Heart left ventricle (tissue), 16 donors: ENCODE measurements at regions not wholly inside any gene's neighbourhood (a gene's known extent, or its start where the extent isn't known, plus 50 kb on each side); places are given as distances from the start of the nearest gene placed in this dataset.
A peak's percentile ranks its signal among the peaks of the same experiment; 100 is the strongest.

ENCODE experiments used
- ATAC-seq, 4 donors: fragments of 200-7000 bp; cut with Tn5 transposase; one replicate each; pipeline ENCODE4 v1.9.1; 2020 to 2022; ENCODE audit warnings: moderate library complexity in 4 of 4, mild to moderate bottlenecking in 3 of 4, moderate number of reproducible peaks in 1 of 4
- DNase-seq, 5 donors: peaks; one replicate each; pipeline ENCODE4 v3.0.0-alpha.2; 2020
- H3K27ac ChIP-seq, 12 donors: fragments of 200-600 bp; sonication (generic) in 4 of 12; one replicate each; pipeline versions ENCODE4 v1.5.0 to v1.8.0; 2016 to 2022; ENCODE audit warnings: mild to moderate bottlenecking in 2 of 12
- H3K27me3 ChIP-seq, 9 donors: fragments of 200-600 bp; sonication (generic) in 2 of 9; one replicate each; pipeline versions ENCODE4 v1.5.1 to v1.8.0; 2016 to 2022; ENCODE audit warnings: mild to moderate bottlenecking in 3 of 9
- H3K36me3 ChIP-seq, 9 donors: fragments of 200-600 bp; sonication (generic) in 2 of 9; one replicate each; pipeline versions ENCODE4 v1.5.0 to v1.8.0; 2018 to 2022; ENCODE audit warnings: mild to moderate bottlenecking in 2 of 9
- H3K4me1 ChIP-seq, 12 donors: fragments of 200-600 bp; sonication (generic) in 4 of 12; one replicate each; pipeline versions ENCODE4 v1.5.0 to v1.8.0; 2016 to 2022; ENCODE audit warnings: mild to moderate bottlenecking in 3 of 12
- H3K4me3 ChIP-seq, 12 donors: fragments of 200-600 bp; sonication (generic) in 4 of 12; one replicate each; pipeline versions ENCODE4 v1.5.0 to v1.8.0; 2017 to 2022; ENCODE audit warnings: mild to moderate bottlenecking in 9 of 12, moderate library complexity in 4 of 12
- H3K9me3 ChIP-seq, 12 donors: fragments of 200-600 bp; sonication (generic) in 4 of 12; one replicate each; pipeline versions ENCODE4 v1.5.0 to v1.8.0; 2016 to 2022; ENCODE audit warnings: mild to moderate bottlenecking in 1 of 12
- CTCF ChIP-seq, 12 donors: fragments of 200-600 bp; sonication (generic) in 4 of 12; IDR thresholded peaks; one replicate each; pipeline versions ENCODE4 v1.5.0 to v1.8.0; 2018 to 2022; ENCODE audit warnings: antibody characterized with exemption in 12 of 12, mild to moderate bottlenecking in 5 of 12
- POLR2A ChIP-seq, 2 donors: fragments of 450-650 bp; IDR thresholded peaks; one replicate each; pipeline ENCODE4 v1.6.1; 2017; ENCODE audit warnings: antibody characterized with exemption in 2 of 2, mild to moderate bottlenecking in 2 of 2, moderate library complexity in 2 of 2
- WGBS, 4 donors: extraction: QIAGEN DNeasy Blood & Tissue Kit in 2 of 4; methylation state at CpG; one replicate each; pipeline versions ENCODE4 v1.1.5 to v1.1.7; 2013 to 2018; 5-methylcytosine and 5-hydroxymethylcytosine counted together
- intact Hi-C, 10 donors: fragments of 100-400 bp; cut with DNase I; formaldehyde crosslinking; loops; one replicate each; pipeline versions ENCODE4 v1.11.1 to v1.14.2; 2022
- donor health status: ischemic (EF 13 %, LVEDD 7.1; RV severe dilation, severe dysfunction).
- donor health status: healthy with polysubstance abuse.
- donor health status: DM: no; HTN: yes; CAD: no.
- donor health status: DM: no; HTN: no; CAD: no.
- donor health status: ischemic (EF 25% LVEDD 6.9; RV normal size, moderate dysfunction).
- donor health status: ischemic (EF 25% LVEDD 5.7; RV mildly dilated, moderate dysfunction).
- donor health status: healthy.
- donor health status: DM: yes; HTN: yes; CAD: no.
- donor health status: ischemic (EF 35%, LVEDD 5.7; RV mildly dilated, moderate dysfunction).
- donor health status: nonischemic (EF 11% LVEDD 7.7; RV severe dilation, severe dysfunction).
- donor health status: DM: yes; HTN: yes; CAD: no.
- donor health status: PGD.
- donor health status: ischemic (EF 29% LVEDD 5.4; RV normal size, mild dysfunction).
- donor health status: nonischemic (EF 23%, LVEDD 6.1; RV moderate dilation, normal function).

GRCh38 chr3:159866201-159866746 is 122.4 kb upstream of the IL12A start:
- ATAC-seq = peak in 2 of 4 donors; percentile 42 to 44
- Histone ChIP-seq H3K36me3 (peaks cover 0 to 26% (median 3%) of the 10 kb centered on the region in 9 donors), H3K4me1 (peaks cover 3 to 70% (median 46%) of the 10 kb centered on the region in 12 donors)

GRCh38 chr3:159867372-159867771 is 121.3 kb upstream of the IL12A start:
- peaks cover 0 to 26% (median 3%) of the 10 kb centered on the region in 9 donors for H3K36me3 ChIP-seq
- H3K4me3 ChIP-seq = no peak overlapping the region
- WGBS, 4 donors = 71 to 76% (median 73%) methylated on average over 2 of the region's 2 CpGs
- DNase-seq = no peak
- peak in 2 of 4 donors; percentile 10 to 31 for ATAC-seq
- H3K27me3 ChIP-seq = no peaks in the 10 kb centered on the region
- TF ChIP-seq CTCF (IDR thresholded peaks at IDR 0.05) (no peak), POLR2A (IDR thresholded peaks at IDR 0.05) (no peak)
- intact Hi-C loops = no loop called here
- H3K9me3 ChIP-seq = peaks cover 0 to 8% (median 0%) of the 10 kb centered on the region in 12 donors
- peak overlapping the region in 11 of 12 donors; percentile 6 to 82 (median 25) for H3K27ac ChIP-seq
- peaks cover 3 to 71% (median 43%) of the 10 kb centered on the region in 12 donors for H3K4me1 ChIP-seq

More at GRCh38 chr3:159866201-159866746, 122.4 kb upstream of the IL12A start:
- H3K9me3 ChIP-seq = peaks cover 0 to 8% (median 0%) of the 10 kb centered on the region in 12 donors
- intact Hi-C loops = no loop called here
- WGBS, 4 donors = 29 to 38% (median 33%) methylated on average over 5 of the region's 5 CpGs
- H3K4me3 ChIP-seq = no peak overlapping the region
- no peaks in the 10 kb centered on the region for H3K27me3 ChIP-seq
- TF ChIP-seq CTCF (IDR thresholded peaks at IDR 0.05) (no peak), POLR2A (IDR thresholded peaks at IDR 0.05) (no peak)
- DNase-seq = no peak
- peak overlapping the region in 11 of 12 donors; percentile 12 to 82 (median 58) for H3K27ac ChIP-seq

GRCh38 chr3:159870723-159871122 is 117.9 kb upstream of the IL12A start:
- 71 to 92% (median 78%) methylated on average over 1 of the region's 1 CpG for WGBS, 4 donors
- ATAC-seq = no peak
- intact Hi-C loops = no loop called here

More at GRCh38 chr3:159870723-159871122, 117.9 kb upstream of the IL12A start:
- Histone ChIP-seq H3K9me3 (peaks cover 0 to 8% (median 0%) of the 10 kb centered on the region in 12 donors), H3K4me1 (peaks cover 3 to 71% (median 56%) of the 10 kb centered on the region in 12 donors), H3K36me3 (peaks cover 0 to 26% (median 3%) of the 10 kb centered on the region in 9 donors), H3K27me3 (no peaks in the 10 kb centered on the region), H3K4me3 (no peak overlapping the region), H3K27ac (peak overlapping the region in 1 of 12 donors; percentile 67)
- no peak for DNase-seq
- TF ChIP-seq CTCF (IDR thresholded peaks at IDR 0.05) (no peak), POLR2A (IDR thresholded peaks at IDR 0.05) (no peak)
